ENCODE measurements at regions not wholly inside any gene's neighbourhood (a gene's known extent, or its start where the extent isn't known, plus 50 kb on each side); places are given as distances from the start of the nearest gene placed in this dataset.

- no peak for DNase-seq
- H3K4me1 ChIP-seq (replicated peaks in 1 of 2) = no peaks in the 10 kb centered on the region
- no peaks in the 10 kb centered on the region for H3K27me3 ChIP-seq
- no peak overlapping the region for H3K27ac ChIP-seq
- H3K9me3 ChIP-seq (replicated peaks in 1 of 3) = no peaks in the 10 kb centered on the region
- 77 to 87% (median 85%) methylated on average over 9 of the region's 9 CpGs for WGBS, 4 donors
- intact Hi-C loops (cut with DNase I) = no loop called here
- H3K36me3 ChIP-seq (replicated peaks in 1 of 2) = no peaks in the 10 kb centered on the region
- TF ChIP-seq POLR2A (IDR thresholded peaks at IDR 0.05) (no peak), CTCF (IDR thresholded peaks at IDR 0.05) (no peak)
- H3K4me3 ChIP-seq = no peak overlapping the region
Measured at GRCh38 chr5:6195711-6196358, 182.5 kb downstream of the MED10 start.

GRCh38 chr5:6194906-6195612, 183.3 kb downstream of the MED10 start:
- DNase-seq = no peak
- Histone ChIP-seq H3K4me1 (replicated peaks in 1 of 2) (no peaks in the 10 kb centered on the region), H3K9me3 (replicated peaks in 1 of 3) (no peaks in the 10 kb centered on the region), H3K4me3 (no peak overlapping the region), H3K27ac (no peak overlapping the region), H3K27me3 (no peaks in the 10 kb centered on the region), H3K36me3 (replicated peaks in 1 of 2) (no peaks in the 10 kb centered on the region)
- WGBS, 4 donors = 67 to 80% (median 73%) methylated on average over 5 of the region's 5 CpGs
- no peak for TF ChIP-seq POLR2A (IDR thresholded peaks at IDR 0.05)
- no peak for TF ChIP-seq CTCF (IDR thresholded peaks at IDR 0.05)
- intact Hi-C loops (cut with DNase I) = no loop called here

- H3K27me3 ChIP-seq = no peaks in the 10 kb centered on the region
- H3K27ac ChIP-seq = no peak overlapping the region
- H3K36me3 ChIP-seq (replicated peaks in 1 of 2) = no peaks in the 10 kb centered on the region
- H3K4me3 ChIP-seq = no peak overlapping the region
- TF ChIP-seq CTCF (IDR thresholded peaks at IDR 0.05) (no peak), POLR2A (IDR thresholded peaks at IDR 0.05) (no peak)
- DNase-seq = no peak
- 85 to 96% (median 90%) methylated on average over 9 to 13 of the region's 13 CpGs for WGBS, 4 donors
- no peaks in the 10 kb centered on the region for H3K4me1 ChIP-seq (replicated peaks in 1 of 2)
- no peaks in the 10 kb centered on the region for H3K9me3 ChIP-seq (replicated peaks in 1 of 3)
- intact Hi-C loops (cut with DNase I) = no loop called here
Measured at GRCh38 chr5:6194261-6194875, 184.0 kb downstream of the MED10 start.

- no peak for DNase-seq
- Histone ChIP-seq H3K27me3 (no peaks in the 10 kb centered on the region), H3K27ac (no peak overlapping the region), H3K4me1 (replicated peaks in 1 of 2) (no peaks in the 10 kb centered on the region), H3K36me3 (replicated peaks in 1 of 2) (no peaks in the 10 kb centered on the region), H3K4me3 (no peak overlapping the region), H3K9me3 (replicated peaks in 1 of 3) (no peaks in the 10 kb centered on the region)
- TF ChIP-seq POLR2A (IDR thresholded peaks at IDR 0.05) = no peak
- TF ChIP-seq CTCF (IDR thresholded peaks at IDR 0.05) = no peak
- 80 to 87% (median 83%) methylated on average over 8 of the region's 8 CpGs for WGBS, 4 donors
- intact Hi-C loops (cut with DNase I) = no loop called here
Measured at GRCh38 chr5:6193310-6193709, 185.0 kb downstream of the MED10 start.

Data from adrenal gland (tissue), 9 donors.